DND-41 (cell line): ENCODE measurements at regions not wholly inside any gene's neighbourhood (a gene's known extent, or its start where the extent isn't known, plus 50 kb on each side); places are given as distances from the start of the nearest gene placed in this dataset.

Experiments used
- ATAC-seq: fragments of 200-7000 bp; cut with Tn5 transposase; 3 replicates; pipeline ENCODE4 v1.9.1; 2021; ENCODE audit warnings: low read depth; ENCODE audit not compliant: insufficient read depth
- DNase-seq: peaks from one replicate; pipeline ENCODE4 v3.0.0-alpha.2; 2020
- H2AFZ ChIP-seq: 2 replicates; pipeline ENCODE4 v1.6.0; 2012; ENCODE audit warnings: low read depth, low read length
- H3K27ac ChIP-seq: 2 replicates; pipeline ENCODE4 v1.5.1; 2012; ENCODE audit warnings: low read length, inconsistent platforms
- H3K27me3 ChIP-seq: fragments of 200-600 bp; sonication (generic); 2 replicates; pipeline ENCODE4 v1.6.0; 2012; ENCODE audit warnings: low read length, mild to moderate bottlenecking, inconsistent platforms; ENCODE audit not compliant: insufficient read depth, poor library complexity
- H3K36me3 ChIP-seq: 2 replicates; pipeline ENCODE4 v1.5.1; 2012; ENCODE audit warnings: low read length, inconsistent platforms; ENCODE audit not compliant: insufficient read depth
- H3K4me1 ChIP-seq: 2 replicates; pipeline ENCODE4 v1.5.1; 2012; ENCODE audit warnings: mild to moderate bottlenecking, low read length; ENCODE audit not compliant: insufficient read depth
- H3K4me2 ChIP-seq: 2 replicates; pipeline ENCODE4 v1.6.0; 2012; ENCODE audit warnings: mild to moderate bottlenecking, moderate library complexity, low read length, inconsistent platforms; ENCODE audit not compliant: insufficient read depth
- H3K4me3 ChIP-seq, 2 experiments: fragments of 200-600 bp in 1 of 2; shearing (Covaris generic) in 1 of 2; 2 replicates each; pipeline ENCODE4 v1.5.1; 2012 to 2016; ENCODE audit warnings: inconsistent platforms in 2 of 2, low read length in 2 of 2, mild to moderate bottlenecking in 2 of 2, low read depth in 1 of 2, moderate library complexity in 1 of 2
- H3K79me2 ChIP-seq: 2 replicates; pipeline ENCODE4 v1.6.0; 2012; ENCODE audit warnings: low read length, inconsistent platforms; ENCODE audit not compliant: insufficient read depth
- H3K9ac ChIP-seq: 2 replicates; pipeline ENCODE4 v1.6.0; 2012; ENCODE audit warnings: low read depth, mild to moderate bottlenecking, inconsistent platforms, low read length, moderate library complexity
- H3K9me3 ChIP-seq: 2 replicates; pipeline ENCODE4 v1.5.1; 2012; ENCODE audit warnings: low read length, moderate library complexity, mild to moderate bottlenecking, inconsistent platforms; ENCODE audit not compliant: insufficient read depth, severe bottlenecking
- H4K20me1 ChIP-seq: 2 replicates; pipeline ENCODE4 v1.6.0; 2012; ENCODE audit warnings: low read length; ENCODE audit not compliant: insufficient read depth
- EZH2 ChIP-seq: IDR thresholded peaks from 3 replicates; pipeline ENCODE4 v1.6.1; 2012; ENCODE audit warnings: borderline replicate concordance, low read depth, mild to moderate bottlenecking, moderate library complexity, low read length, inconsistent platforms; ENCODE audit not compliant: severe bottlenecking
- TF ChIP-seq, protein P1 (sequence below): IDR thresholded peaks from 2 replicates; pipeline ENCODE4 v1.5.1; 2012; ENCODE audit warnings: borderline replicate concordance, low read length, moderate library complexity, mild to moderate bottlenecking; ENCODE audit not compliant: poor library complexity, severe bottlenecking; ENCODE audit errors: extremely low read depth

- TF ChIP-seq, protein P1, sequence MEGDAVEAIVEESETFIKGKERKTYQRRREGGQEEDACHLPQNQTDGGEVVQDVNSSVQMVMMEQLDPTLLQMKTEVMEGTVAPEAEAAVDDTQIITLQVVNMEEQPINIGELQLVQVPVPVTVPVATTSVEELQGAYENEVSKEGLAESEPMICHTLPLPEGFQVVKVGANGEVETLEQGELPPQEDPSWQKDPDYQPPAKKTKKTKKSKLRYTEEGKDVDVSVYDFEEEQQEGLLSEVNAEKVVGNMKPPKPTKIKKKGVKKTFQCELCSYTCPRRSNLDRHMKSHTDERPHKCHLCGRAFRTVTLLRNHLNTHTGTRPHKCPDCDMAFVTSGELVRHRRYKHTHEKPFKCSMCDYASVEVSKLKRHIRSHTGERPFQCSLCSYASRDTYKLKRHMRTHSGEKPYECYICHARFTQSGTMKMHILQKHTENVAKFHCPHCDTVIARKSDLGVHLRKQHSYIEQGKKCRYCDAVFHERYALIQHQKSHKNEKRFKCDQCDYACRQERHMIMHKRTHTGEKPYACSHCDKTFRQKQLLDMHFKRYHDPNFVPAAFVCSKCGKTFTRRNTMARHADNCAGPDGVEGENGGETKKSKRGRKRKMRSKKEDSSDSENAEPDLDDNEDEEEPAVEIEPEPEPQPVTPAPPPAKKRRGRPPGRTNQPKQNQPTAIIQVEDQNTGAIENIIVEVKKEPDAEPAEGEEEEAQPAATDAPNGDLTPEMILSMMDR = no peak
- TF ChIP-seq EZH2 = no peak
- H3K27ac ChIP-seq = no peak overlapping the region
- 0 out of 2 replicates have a peak, but pooled peaks cover 3% of the 10 kb centered on the region for H4K20me1 ChIP-seq
- peaks cover 3% of the 10 kb centered on the region for H3K9me3 ChIP-seq
- no peak for ATAC-seq
- H3K79me2 ChIP-seq = no peaks in the 10 kb centered on the region
- no peak overlapping the region for H3K4me2 ChIP-seq
- DNase-seq = no peak
- no peak overlapping the region for H3K4me3 ChIP-seq
- no peaks in the 10 kb centered on the region for H3K36me3 ChIP-seq
- H3K9ac ChIP-seq = no peak overlapping the region
- H3K4me1 ChIP-seq = no peaks in the 10 kb centered on the region
- no peak overlapping the region for H2AFZ ChIP-seq
- peaks cover 2% of the 10 kb centered on the region for H3K27me3 ChIP-seq
Measured at GRCh38 chr22:49330421-49331222, 497.1 kb downstream of the BRD1 start.

GRCh38 chr22:49329636-49330035 is 498.0 kb downstream of the BRD1 start:
- no peaks in the 10 kb centered on the region for H3K4me1 ChIP-seq
- H3K79me2 ChIP-seq = no peaks in the 10 kb centered on the region
- no peak overlapping the region for H3K27ac ChIP-seq
- peaks cover 3% of the 10 kb centered on the region; the same call in 1 of the 2 replicates for H4K20me1 ChIP-seq
- peaks cover 3% of the 10 kb centered on the region for H3K9me3 ChIP-seq
- no peak overlapping the region for H3K4me3 ChIP-seq
- TF ChIP-seq EZH2 = no peak
- TF ChIP-seq, protein P1 = no peak
- H3K4me2 ChIP-seq = no peak overlapping the region
- H2AFZ ChIP-seq = no peak overlapping the region
- DNase-seq = no peak
- H3K36me3 ChIP-seq = no peaks in the 10 kb centered on the region
- ATAC-seq = no peak
- peaks cover 8% of the 10 kb centered on the region for H3K27me3 ChIP-seq
- no peak overlapping the region for H3K9ac ChIP-seq

DNA sequence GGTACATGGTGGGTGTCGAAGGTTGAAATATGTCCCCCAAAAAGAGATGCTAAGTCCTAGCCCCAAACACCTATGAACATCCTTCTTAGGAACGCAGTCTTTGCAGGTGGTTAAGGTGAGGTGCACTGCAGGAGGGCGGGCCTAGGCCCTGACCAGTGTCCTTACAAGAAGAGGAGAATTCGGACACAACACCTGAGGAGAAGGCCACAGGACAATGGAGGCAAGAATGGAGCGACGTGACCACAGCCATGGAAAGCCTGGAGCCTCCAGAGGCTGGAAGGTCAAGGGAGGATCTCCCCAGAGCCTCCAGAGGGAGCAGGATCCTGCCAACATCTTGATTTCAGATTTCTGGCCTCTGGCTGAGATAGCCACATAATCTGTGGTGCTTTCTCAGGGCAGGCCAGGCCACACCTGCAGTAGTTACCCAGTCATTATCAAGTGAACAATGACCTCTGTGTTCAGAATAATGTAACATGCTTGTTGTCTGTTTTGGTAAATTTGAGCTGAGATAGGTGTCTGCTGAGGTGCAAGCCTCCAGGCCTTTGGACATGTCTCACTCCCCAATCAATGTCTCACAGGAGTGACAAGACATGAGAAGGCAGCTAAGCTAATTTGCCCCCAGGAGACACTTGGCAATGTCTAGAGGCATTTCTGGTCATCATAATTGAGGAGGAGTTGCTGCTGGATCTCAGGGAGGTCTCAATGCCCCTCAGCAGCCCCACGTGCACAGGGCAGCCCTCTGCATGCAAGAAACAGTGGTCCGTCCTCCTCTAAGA is 498.9 kb downstream of the BRD1 start:
- no peak overlapping the region for H2AFZ ChIP-seq
- H3K27me3 ChIP-seq = peaks cover 15% of the 10 kb centered on the region
- H3K4me2 ChIP-seq = no peak overlapping the region
- no peak for DNase-seq
- H3K4me3 ChIP-seq = no peak overlapping the region
- H3K27ac ChIP-seq = no peak overlapping the region
- H3K9me3 ChIP-seq = peaks cover 3% of the 10 kb centered on the region
- no peaks in the 10 kb centered on the region for H3K79me2 ChIP-seq
- peaks cover 3% of the 10 kb centered on the region; the same call in 1 of the 2 replicates for H4K20me1 ChIP-seq
- no peaks in the 10 kb centered on the region for H3K4me1 ChIP-seq
- TF ChIP-seq EZH2 = no peak
- TF ChIP-seq, protein P1 = no peak
- no peak overlapping the region for H3K9ac ChIP-seq
- no peaks in the 10 kb centered on the region for H3K36me3 ChIP-seq
- no peak for ATAC-seq
